HL-60 (cell line): ENCODE measurements at regions not wholly inside any gene's neighbourhood (a gene's known extent, or its start where the extent isn't known, plus 50 kb on each side); places are given as distances from the start of the nearest gene placed in this dataset.

Experiments used
- CTCF ChIP-seq: IDR thresholded peaks from one replicate; pipeline ENCODE4 v1.5.1; 2011; ENCODE audit warnings: low read length, control low read depth, inconsistent platforms; ENCODE audit not compliant: insufficient read depth
- POLR2AphosphoS5 ChIP-seq: IDR thresholded peaks from 2 replicates; pipeline ENCODE4 v1.6.1; 2012; ENCODE audit warnings: low read depth
- REST ChIP-seq: IDR thresholded peaks from 2 replicates; pipeline ENCODE4 v1.6.1; 2012; ENCODE audit warnings: low read depth; ENCODE audit not compliant: insufficient replicate concordance

GRCh38 chr3:187828579-187829452 lies 83.5 kb upstream of the BCL6 start:
- TF ChIP-seq CTCF (no peak), POLR2AphosphoS5 (no peak), REST (no peak)
